A673 (cell line): ENCODE measurements at regions not wholly inside any gene's neighbourhood (a gene's known extent, or its start where the extent isn't known, plus 50 kb on each side); places are given as distances from the start of the nearest gene placed in this dataset.

Experiments
- CTCF ChIP-seq: fragments of 300-800, 200-600 bp; sonication (generic); conservative IDR thresholded peaks from 2 replicates; pipeline ENCODE4 v1.5.1; 2017; ENCODE audit warnings: low read depth, mild to moderate bottlenecking, antibody characterized with exemption, low read length, moderate library complexity, mixed read lengths
- EZH2 ChIP-seq: fragments of 200-600 bp; sonication (generic); IDR thresholded peaks from 2 replicates; pipeline ENCODE4 v1.6.1; 2017; ENCODE audit warnings: borderline replicate concordance, low read depth, mild to moderate bottlenecking, mixed read lengths, antibody characterized with exemption, low read length; ENCODE audit not compliant: poor library complexity, severe bottlenecking

DNA sequence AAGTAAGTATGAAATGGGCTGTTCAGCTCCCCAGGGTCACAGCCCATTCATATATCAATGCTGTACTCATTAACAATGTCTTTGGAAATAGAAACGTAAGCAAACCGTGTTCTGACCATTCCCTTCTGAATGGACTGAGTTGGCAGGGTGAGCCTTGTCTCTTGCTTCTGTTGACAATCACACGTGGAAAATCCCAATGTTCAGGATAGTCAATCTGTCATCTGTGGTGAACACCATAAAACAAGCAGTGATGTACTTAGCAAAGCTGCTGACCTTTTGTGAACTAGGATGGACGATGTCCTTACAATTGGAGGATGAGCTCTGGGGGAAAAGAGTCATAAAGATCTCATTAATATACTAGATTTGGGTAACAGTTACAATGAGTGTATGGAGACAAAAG lies 109.6 kb upstream of the PAQR3 start:
- TF ChIP-seq CTCF: no peak
- no peak for TF ChIP-seq EZH2
